CD4-positive, alpha-beta T cell treated with Interleukin-2 at 100 ng/mL for 4 hours (primary cell): ENCODE measurements at regions not wholly inside any gene's neighbourhood (a gene's known extent, or its start where the extent isn't known, plus 50 kb on each side); places are given as distances from the start of the nearest gene placed in this dataset.

Experiments
- DNase-seq: peaks from one replicate; pipeline ENCODE4 v3.0.0-alpha.2; 2020; ENCODE audit warnings: low spot score

DNA sequence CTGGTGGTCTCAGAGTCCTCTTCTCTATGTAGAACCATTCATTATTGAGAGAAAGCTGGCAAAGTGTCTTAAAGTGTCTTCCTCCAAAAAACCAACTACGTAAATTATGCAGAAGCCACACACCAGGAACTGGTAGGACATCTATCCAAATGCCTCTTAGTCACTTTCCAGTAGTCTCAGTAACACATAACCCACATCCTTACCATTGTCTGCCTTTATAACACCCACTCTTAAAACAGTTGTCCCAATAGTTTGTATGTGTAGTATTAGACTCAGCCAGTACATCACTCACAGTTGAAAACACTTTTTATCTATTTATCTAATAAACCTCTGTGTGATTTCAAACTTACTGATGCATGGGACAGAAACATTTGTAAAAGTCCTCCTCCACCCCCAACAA is 143.6 kb upstream of the HNRNPA3 start:
- no peak for DNase-seq

DNA sequence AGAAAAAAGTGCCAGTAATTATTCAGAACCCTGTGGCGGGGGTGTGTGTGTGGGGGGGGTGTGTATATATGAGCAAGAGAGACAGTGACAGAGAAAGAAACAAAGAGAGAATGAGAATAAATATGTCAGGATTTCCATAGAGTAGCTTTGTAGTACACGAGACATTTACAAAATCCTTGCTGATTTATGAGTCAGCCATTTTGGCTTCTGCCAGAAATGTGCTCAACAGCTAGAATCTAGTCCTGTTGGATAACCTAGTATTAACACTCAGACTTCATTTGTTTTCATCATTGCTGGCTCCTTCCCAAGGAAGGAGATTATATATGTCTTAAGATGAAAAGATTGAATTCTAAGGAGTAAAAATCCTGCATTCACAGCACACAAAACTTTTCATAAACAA is 140.5 kb upstream of the HNRNPA3 start:
- no peak for DNase-seq

DNA sequence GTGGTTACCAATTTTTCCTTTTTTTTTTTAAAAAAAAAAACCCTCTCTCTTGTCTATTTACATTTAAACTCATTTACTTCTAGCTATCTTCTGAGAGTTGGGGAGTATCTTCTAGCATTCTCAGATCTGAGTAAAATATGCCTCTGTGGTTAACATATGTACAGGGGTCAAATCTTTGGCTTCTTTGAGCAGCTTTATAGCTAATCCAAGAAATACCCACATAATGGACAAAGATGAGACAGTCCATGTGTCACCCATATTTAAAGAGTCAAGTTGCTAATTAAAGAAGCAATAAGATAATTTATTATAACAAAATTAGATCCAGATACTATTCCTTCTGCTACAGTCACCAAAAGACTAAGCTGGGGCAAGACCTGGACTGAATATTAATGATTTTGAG is 139.0 kb upstream of the HNRNPA3 start:
- no peak for DNase-seq

DNA sequence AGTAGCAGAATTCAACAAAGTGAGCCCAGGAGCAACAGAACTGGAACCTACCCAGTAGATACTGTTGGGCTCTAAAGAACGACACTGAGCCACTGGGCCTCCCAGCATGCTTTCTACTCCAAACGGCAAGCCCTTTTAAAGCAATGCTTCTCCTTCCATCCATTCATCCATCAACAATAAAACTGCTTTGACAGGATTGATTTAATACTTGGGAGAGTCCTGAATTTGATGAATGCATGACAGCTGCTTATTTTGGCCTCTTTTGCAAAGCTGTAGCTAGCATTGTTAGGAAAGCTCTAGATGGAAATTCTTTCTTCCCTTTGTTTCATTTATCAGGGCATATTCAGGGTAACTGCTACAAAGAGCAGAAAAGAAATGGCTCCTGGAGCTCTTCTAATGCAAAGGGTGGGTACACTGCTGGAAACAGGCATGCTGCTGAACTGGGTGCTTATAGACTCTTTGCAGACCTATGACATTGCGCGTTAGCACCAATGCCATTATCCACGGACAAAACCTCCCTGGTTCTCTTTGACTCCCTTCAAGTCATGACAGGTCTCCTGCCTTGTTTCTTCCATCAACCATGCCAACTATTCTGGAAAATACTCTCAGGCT is 138.4 kb upstream of the HNRNPA3 start:
- DNase-seq = no peak

DNA sequence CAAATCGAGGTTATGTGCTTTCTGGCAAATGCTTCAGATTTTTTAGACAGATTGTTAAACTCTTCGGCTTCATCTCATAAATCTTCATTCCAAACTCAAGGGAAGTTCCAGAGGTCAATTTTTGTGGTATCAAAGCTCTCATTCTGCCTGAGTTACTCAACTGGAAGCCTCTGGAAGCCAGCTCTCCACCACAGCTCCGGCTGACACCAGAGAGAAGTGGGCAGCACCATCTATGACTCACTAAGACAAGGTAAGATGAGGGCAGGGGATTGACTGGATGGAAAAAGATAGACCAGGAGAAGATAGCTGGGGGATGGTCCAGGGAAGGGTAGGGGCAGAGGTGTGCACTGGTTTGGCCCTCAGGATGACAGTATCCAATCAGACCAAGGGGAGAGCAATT is 137.3 kb upstream of the HNRNPA3 start:
- DNase-seq = no peak

DNA sequence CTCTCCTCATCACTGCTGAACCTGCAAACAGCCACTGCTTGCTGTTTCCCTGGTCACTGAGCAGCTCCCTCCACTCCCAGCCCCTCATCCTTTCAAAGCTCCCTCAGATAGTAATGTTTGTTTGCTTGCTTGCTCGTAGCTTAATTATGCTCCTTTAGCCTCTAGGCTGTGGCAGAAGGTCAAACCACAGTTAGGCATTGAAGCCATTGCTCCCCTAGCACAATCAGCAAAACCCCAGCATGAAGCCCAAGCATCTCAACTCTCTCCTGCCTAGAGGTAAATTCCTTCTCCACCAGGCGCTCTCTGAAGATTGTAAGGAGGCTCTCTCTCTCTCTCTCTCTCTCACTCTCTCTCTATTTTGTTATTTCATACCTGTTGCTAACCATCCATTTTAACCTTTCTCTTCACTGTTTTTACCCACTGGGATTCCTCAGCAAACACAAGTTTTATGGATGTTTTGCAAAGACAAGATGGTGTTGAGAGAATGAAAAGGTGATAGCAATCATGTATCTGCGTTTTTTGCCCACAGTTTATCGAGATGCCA is 135.9 kb upstream of the HNRNPA3 start:
- no peak for DNase-seq

DNA sequence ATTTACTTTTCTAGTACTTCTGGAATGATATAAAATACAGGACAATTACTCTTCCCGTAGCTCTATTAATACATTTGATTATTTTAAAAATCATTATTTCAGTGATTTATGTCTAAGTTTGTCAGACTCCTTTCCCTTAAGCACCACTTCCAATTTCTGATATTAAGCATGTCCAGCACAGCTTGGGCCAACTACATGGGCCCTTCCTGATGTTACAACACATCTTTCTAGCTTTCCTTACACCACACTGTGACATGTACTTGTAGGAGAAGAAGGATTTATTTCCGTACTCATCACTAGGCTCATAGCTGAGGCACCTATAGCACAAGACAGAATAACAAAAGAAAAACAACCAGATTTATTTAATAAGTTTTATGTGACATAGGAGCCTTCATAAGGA is 134.8 kb upstream of the HNRNPA3 start:
- DNase-seq = no peak

DNA sequence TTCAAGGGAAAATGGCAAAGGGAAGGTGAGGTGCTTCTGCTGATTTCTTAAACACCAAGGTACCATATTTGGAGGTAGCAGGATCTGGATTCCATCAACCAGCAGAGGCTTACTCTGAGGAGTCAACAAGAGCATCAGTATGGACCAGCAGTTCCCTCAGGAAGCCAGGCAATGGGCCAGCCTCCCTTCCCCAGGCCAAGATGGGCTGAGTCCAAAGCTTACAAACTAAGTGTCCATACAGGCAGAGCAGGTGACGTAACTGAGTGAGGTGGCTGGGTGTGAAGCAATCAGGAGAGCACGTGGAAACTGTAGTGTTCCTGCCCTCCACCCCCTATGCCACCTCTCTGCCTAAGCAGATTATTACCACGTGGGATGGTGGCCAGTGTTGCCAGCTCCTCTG is 134.2 kb upstream of the HNRNPA3 start:
- no peak for DNase-seq

DNA sequence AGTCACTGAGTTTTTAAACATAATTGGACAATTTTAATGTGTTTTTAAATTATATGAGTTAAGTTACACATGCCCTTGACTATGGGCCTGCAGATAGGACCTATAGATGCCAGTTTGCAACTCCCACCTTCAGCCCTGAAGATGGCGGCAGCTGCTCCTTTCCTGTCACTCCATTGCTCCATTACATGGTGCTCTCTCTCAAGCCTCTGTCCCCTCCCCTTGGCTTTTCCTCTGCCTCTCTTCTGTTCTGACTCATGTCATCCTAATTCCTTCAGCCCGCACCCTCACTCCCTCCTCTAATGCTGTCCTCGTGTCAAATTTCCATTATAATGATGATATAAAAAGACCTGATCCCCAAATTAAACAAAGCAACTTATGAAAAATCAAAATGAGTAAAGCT is 133.7 kb upstream of the HNRNPA3 start:
- no peak for DNase-seq

DNA sequence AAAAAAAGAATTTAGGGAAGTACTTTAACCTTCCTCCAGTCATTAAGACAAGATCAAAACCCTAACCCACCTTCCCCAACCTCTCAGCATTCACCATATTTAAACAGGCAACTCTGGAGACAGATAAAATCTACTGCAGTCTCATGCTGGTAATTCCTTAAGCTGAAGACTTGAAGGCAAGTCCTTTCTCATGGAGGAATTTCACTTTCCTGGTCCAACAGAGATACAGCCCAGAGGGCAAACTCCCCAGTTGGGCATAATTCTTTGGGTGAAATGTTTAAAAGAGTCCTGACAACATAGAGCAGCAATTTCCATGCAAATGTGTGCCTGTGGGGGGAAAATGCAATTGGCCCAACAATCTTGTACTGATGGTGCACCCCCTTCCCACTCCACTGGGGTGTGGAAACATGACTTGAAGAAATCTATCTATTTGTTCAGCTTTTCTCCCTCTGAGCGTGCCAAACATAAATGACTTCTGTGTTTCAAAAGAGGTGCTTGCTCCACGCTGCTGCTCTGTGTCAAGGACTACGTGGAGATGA is 131.8 kb upstream of the HNRNPA3 start:
- no peak for DNase-seq

DNA sequence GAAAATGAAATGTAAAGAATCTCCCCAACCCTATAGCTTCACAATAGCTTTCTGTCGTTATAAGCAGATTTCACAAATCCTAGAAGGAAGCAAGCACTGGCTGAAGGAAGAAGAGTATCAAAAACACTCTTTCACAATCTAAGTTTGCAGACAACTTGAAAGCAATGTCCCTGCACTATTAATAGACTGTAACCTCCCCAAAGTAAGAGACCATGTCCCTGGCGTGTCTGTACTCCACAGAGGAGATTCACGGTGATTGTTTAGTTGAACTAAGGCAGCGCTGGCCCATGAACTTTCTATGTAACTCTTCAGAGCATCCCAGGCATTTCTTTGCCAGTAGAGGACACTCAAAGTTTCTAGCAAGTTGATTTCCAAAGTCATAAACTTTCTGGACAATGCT is 128.0 kb upstream of the HNRNPA3 start:
- no peak for DNase-seq

DNA sequence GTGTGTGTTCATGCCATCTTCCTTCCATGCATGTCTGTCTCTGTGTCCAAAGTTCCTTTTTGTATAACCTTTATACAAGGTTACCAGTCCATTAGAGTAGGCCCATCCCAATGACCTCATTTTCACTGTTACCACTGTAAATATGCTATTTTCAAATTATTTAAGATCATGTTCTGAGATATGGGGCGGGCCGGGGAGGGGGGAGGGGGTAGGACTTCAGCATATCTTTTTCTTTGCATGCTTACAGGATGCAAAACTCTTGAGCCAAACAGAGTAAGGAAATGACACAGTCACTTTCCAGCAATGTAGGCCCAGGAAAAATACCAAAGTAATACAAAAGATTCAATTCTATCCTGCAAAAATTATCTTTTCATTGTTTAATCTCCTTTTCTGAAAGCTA is 124.1 kb upstream of the HNRNPA3 start:
- DNase-seq = no peak

DNA sequence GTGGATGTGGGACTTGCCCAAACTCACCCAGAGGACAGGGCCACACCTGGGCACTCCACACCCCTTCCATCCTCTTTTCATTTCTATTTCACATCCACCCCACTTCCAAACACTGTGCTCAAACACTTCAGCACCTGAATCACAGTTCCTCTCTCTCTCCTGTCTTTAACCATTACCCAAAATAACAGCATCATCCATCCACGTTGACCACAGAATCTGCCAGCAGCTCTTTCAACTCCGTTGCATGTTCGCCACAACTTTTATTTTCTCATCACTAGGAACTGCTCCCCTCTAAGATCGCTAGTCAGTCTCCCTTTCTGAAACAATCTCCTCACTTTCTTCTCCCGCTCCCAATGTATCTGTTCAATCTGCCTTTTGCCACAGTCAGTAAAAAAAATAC is 121.6 kb upstream of the HNRNPA3 start:
- DNase-seq = no peak

DNA sequence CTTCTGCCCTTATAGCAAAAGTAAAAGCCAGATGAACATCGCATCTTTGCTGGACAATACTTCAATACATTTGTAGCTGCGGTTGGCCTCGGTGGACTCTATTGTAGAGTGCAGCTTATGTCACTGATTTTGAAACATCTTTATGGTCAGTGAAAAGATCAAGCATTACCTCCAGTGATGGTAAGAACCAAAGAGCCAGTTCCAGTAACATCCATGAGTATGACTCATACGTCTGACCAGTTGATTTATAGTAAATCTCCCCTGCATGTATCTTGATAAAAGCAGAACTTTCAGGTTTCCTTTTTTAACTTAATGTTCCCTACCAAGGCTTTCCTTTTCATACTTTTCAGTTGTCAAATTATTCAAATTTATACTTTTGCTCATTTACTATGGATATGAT is 119.2 kb upstream of the HNRNPA3 start:
- DNase-seq = no peak

DNA sequence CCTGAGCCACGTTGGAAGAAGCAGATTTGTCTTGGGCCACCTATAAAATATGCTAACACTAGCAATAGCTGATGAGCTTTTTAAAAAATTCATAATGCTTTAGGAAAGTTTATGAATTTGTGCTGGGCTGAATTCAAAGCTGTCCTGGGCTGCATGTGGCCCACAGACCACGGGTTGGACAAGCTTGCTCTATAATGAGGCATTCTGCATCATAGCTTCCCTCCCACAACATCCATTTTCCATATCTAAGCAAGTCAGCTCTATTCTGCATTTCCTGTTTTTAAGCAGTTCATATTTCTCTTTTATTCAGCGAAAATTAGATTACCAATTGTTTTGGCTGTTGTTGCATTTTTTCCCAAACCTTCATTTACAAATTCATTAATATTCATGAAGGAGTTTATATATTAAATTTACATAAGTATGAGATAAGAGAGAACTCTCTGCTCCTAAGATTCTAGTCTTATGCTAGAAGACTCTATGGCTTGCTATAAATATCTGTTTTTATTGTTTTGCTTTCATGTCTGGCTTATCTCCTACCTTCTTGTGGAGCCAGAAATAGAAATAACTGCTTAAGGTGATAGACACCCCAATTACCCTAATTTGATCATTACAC is 114.5 kb upstream of the HNRNPA3 start:
- no peak for DNase-seq

DNA sequence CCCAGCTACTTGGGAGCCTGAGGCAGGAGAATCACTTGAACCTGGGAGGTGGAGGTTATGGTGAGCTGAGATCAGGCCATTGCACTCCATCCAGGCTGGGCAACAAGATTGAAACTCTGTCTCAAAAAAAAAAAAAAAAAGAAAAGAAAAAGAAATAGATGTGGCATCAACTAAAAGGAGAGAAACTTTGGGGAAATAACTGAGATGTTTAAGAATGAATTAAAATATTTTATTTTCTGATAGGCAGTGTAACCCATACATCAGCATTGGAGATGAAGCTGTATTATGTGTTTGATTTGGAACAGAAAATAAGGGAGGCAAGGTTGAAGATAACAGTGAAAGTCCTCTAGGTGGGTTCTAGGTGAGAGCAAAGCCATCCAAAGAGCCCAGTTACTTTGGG is 110.7 kb upstream of the HNRNPA3 start:
- no peak for DNase-seq

DNA sequence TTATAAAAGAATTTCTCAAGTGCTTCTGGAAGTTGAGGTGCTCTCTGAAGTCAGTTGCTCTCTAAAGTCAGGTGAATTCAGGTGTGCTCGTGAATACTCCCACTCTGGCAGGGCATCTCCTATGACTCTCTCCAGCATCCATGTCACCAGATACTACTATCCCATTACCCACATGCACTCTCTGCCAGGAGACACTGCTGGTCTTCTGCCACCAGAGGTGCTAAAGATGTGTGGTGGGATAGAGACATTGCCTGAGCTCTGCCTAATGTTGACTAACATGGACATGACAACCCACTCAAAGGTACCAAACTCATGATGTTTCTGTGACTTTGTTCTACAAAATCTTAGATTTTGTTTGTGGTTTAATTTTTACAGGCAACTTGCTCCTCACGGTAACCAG is 106.4 kb upstream of the HNRNPA3 start:
- DNase-seq = no peak

DNA sequence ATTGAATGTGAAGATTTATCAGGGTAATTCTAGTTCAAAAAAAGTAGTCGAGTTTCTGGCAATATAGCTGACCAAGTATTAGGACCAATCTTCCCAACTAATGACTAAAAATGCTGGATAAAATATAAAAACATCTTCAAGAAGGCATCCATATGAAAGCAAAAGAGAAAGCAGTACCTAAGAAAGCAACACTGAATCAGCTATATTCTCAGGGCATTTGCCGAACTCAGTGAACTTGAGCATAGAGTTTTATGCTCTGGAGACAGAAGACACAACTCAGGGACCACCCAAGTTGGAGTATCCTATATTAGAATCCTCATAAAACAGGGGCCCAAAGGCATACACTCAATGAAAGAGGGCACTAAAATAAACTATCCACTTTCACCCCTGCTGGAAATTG is 103.7 kb upstream of the HNRNPA3 start:
- no peak for DNase-seq

DNA sequence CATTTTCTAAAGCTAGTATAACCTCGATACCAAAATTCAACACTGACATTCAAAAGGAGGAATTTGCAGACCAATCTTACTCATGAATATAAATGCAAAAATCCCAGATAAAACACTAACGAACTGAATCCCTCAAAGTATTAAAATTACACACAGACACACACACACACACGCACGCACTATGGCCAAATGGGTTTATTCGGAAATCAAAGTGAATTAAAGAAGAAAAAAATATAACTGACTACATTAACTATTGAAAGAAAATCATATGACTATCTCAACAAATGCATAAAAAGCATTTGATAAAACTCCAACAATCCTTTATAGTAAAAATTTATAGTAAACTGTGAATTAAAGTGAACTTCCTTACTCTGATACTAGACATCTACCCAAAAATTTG is 97.9 kb upstream of the HNRNPA3 start:
- DNase-seq = no peak

DNA sequence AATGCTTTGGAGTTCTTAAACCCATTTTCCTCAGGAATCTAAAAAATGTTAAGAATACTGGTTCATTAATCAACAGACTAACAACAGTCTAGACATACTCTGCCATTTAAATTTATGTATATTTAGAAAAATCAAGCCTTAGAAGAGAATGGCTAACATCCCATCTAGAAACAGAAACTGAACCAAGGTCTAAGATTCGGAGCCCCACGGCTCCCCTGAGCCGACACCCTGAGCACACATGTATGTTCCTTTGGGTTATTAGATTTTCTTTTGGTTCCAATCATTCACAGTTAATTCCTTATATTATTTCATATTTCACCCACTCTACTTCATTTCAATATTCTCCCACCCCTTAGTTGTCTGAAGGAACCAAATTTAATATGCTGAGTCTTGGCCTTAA is 94.8 kb upstream of the HNRNPA3 start:
- DNase-seq = no peak

DNA sequence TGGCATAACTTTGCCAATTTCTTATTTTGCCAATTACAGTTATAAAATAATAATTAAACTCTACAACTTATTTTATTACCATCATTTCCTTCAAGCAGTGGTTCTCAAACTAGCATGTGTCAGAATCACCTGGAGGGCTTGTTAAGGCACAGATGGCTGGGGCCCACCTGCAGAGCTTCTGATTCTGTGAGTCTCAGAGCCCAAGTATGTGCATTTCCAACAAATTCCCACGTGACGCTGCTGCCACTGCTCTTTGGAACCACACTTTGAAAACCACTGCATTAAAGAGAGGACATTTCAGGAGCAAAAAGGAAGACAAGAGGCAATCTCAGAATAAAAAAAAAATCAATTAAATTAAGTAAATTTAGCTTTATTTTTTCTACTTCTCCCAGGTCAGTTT is 94.0 kb upstream of the HNRNPA3 start:
- DNase-seq = no peak

DNA sequence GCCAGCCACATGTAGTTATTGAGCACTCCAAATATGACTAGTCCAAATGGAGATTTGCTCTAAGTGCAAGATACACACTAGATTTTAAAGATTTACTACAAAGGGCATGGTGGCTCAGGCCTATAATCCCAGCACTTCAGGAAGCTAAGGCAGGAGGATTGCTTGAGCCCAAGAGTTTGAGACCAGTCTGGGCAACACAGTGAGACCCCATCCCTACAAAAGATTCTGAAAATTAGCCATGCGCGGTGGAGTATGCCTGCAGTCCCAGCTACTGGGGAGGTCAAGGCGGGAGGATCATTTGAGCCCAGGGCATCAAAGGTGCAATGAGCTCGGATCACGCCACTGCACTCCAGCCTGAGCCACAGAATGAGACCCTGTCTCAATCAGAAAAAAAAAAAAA is 93.5 kb upstream of the HNRNPA3 start:
- no peak for DNase-seq

DNA sequence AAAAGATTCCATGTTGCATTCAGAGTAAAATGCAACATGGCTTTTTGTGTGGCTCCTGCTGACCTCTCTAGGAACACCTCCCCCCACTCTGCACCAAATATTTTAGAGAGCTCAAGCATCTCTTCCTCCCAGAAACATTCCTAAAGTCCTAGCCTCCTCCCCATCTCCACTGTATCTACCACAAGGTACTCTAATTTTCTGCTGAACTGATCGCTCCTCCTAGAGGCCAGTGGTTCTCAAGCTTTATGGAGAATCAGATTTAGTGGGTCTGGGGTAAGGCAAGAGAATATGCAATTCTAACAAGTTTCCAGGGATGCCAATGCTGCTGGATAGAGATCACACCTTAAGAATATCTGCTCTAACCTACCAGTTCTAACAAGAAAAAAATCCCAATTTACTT is 89.5 kb upstream of the HNRNPA3 start:
- no peak for DNase-seq

DNA sequence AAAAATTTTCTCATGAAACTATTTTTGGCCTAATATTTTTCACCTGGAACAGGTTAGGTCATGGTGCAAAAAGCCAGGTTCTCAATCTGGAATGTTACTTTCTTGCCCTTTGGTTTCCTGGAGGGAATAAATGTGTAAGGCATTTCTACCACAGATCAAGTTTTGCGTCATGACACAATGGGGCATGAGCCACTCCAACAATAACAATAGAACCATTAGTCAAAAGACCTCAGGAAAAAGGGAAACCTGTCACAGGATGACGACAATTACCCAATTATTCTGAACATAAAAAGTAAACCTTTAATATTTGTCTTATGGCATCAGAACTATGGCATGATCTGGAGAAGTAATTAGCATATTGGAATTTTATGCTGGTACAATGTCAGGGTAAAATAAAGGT is 88.2 kb upstream of the HNRNPA3 start:
- DNase-seq = no peak
